ENCODE measurements at regions not wholly inside any gene's neighbourhood (a gene's known extent, or its start where the extent isn't known, plus 50 kb on each side); places are given as distances from the start of the nearest gene placed in this dataset.

DNA sequence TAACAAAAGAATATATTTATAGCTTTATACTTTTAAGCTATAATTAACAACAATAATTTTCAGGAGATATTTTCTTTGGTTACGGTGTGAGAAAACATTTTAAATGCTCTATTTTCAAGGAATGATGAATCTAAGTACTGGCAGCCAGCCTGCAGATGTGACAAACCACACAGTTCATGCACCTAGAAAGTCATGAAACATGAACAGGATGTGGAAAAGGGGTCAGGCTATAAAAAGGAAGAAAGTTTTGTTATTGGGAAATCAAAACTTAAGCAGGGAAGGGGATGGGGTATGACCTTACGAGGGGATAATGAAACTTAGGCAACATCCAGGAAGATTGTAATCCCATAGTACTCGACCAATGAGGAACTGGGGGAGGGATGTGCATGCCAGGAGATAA lies 508.7 kb upstream of the GRAMD2B start:
- TF ChIP-seq, protein P1, sequence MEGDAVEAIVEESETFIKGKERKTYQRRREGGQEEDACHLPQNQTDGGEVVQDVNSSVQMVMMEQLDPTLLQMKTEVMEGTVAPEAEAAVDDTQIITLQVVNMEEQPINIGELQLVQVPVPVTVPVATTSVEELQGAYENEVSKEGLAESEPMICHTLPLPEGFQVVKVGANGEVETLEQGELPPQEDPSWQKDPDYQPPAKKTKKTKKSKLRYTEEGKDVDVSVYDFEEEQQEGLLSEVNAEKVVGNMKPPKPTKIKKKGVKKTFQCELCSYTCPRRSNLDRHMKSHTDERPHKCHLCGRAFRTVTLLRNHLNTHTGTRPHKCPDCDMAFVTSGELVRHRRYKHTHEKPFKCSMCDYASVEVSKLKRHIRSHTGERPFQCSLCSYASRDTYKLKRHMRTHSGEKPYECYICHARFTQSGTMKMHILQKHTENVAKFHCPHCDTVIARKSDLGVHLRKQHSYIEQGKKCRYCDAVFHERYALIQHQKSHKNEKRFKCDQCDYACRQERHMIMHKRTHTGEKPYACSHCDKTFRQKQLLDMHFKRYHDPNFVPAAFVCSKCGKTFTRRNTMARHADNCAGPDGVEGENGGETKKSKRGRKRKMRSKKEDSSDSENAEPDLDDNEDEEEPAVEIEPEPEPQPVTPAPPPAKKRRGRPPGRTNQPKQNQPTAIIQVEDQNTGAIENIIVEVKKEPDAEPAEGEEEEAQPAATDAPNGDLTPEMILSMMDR (IDR thresholded peaks at IDR 0.05) = no peak
- TF ChIP-seq EP300 (IDR thresholded peaks at IDR 0.05; ENCODE audit: low read depth) = no peak
- no peak for TF ChIP-seq POLR2A (IDR thresholded peaks at IDR 0.05)
- no peak for TF ChIP-seq POLR2AphosphoS5 (IDR thresholded peaks at IDR 0.05)
